ENCODE measurements at regions not wholly inside any gene's neighbourhood (a gene's known extent, or its start where the extent isn't known, plus 50 kb on each side); places are given as distances from the start of the nearest gene placed in this dataset.

DNA sequence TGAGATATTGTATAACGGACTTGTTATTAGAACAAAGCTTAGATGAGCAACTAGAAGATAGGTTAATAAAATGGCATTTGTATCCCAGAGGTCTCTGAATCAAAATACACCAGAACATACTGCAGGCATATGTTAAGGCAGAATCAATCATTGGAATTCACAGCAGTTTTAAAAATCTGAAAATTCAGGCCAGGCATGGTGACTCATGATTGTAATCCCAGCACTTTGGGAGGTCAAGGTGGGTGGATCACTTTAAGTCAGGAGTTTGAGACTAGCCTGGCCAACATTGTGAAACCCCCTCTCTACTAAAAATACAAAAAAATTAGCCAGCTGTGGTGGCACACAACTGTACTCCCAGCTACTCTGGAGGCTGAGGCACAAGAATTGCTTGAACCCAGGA is 405.2 kb downstream of the ZEB2 start (continued):
- TF ChIP-seq RBFOX2 (IDR thresholded peaks at IDR 0.05; ENCODE audit: low read depth, low read length) (no peak), SIN3A (IDR thresholded peaks at IDR 0.05; ENCODE audit: borderline replicate concordance in 2 of 2, control insufficient read depth in 1 of 2, low read depth in 2 of 2, low read length in 2 of 2) (no peak), ZKSCAN8 (CRISPR knock-in tag; IDR thresholded peaks at IDR 0.05) (no peak), ZNF444 (CRISPR knock-in tag; IDR thresholded peaks at IDR 0.05) (no peak)
- TF ChIP-seq, protein P1, sequence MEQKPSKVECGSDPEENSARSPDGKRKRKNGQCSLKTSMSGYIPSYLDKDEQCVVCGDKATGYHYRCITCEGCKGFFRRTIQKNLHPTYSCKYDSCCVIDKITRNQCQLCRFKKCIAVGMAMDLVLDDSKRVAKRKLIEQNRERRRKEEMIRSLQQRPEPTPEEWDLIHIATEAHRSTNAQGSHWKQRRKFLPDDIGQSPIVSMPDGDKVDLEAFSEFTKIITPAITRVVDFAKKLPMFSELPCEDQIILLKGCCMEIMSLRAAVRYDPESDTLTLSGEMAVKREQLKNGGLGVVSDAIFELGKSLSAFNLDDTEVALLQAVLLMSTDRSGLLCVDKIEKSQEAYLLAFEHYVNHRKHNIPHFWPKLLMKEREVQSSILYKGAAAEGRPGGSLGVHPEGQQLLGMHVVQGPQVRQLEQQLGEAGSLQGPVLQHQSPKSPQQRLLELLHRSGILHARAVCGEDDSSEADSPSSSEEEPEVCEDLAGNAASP (IDR thresholded peaks at IDR 0.05): no peak
- TF ChIP-seq, protein P2, sequence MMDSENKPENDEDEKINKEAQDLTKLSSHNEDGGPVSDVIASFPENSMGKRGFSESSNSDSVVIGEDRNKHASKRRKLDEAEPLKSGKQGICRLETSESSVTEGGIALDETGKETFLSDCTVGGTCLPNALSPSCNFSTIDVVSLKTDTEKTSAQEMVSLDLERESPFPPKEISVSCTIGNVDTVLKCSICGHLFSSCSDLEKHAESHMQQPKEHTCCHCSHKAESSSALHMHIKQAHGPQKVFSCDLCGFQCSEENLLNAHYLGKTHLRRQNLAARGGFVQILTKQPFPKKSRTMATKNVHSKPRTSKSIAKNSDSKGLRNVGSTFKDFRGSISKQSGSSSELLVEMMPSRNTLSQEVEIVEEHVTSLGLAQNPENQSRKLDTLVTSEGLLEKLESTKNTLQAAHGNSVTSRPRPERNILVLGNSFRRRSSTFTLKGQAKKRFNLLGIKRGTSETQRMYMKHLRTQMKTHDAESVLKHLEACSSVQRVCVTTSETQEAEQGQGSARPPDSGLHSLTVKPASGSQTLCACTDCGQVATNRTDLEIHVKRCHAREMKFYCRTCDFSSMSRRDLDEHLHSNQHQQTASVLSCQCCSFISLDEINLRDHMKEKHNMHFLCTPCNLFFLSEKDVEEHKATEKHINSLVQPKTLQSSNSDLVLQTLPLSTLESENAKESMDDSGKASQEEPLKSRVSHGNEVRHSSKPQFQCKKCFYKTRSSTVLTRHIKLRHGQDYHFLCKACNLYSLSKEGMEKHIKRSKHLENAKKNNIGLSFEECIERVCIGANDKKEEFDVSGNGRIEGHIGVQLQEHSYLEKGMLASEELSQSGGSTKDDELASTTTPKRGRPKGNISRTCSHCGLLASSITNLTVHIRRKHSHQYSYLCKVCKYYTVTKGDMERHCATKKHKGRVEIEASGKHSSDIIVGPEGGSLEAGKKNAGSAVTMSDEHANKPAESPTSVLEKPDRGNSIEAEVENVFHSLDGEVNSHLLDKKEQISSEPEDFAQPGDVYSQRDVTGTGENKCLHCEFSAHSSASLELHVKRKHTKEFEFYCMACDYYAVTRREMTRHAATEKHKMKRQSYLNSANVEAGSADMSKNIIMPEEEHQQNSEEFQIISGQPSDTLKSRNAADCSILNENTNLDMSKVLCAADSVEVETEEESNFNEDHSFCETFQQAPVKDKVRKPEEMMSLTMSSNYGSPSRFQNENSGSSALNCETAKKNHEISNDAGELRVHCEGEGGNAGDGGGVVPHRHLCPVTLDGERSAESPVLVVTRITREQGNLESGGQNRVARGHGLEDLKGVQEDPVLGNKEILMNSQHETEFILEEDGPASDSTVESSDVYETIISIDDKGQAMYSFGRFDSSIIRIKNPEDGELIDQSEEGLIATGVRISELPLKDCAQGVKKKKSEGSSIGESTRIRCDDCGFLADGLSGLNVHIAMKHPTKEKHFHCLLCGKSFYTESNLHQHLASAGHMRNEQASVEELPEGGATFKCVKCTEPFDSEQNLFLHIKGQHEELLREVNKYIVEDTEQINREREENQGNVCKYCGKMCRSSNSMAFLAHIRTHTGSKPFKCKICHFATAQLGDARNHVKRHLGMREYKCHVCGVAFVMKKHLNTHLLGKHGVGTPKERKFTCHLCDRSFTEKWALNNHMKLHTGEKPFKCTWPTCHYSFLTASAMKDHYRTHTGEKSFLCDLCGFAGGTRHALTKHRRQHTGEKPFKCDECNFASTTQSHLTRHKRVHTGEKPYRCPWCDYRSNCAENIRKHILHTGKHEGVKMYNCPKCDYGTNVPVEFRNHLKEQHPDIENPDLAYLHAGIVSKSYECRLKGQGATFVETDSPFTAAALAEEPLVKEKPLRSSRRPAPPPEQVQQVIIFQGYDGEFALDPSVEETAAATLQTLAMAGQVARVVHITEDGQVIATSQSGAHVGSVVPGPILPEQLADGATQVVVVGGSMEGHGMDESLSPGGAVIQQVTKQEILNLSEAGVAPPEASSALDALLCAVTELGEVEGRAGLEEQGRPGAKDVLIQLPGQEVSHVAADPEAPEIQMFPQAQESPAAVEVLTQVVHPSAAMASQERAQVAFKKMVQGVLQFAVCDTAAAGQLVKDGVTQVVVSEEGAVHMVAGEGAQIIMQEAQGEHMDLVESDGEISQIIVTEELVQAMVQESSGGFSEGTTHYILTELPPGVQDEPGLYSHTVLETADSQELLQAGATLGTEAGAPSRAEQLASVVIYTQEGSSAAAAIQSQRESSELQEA (IDR thresholded peaks at IDR 0.05; ENCODE audit: low read depth): no peak
- TF ChIP-seq, protein P3, sequence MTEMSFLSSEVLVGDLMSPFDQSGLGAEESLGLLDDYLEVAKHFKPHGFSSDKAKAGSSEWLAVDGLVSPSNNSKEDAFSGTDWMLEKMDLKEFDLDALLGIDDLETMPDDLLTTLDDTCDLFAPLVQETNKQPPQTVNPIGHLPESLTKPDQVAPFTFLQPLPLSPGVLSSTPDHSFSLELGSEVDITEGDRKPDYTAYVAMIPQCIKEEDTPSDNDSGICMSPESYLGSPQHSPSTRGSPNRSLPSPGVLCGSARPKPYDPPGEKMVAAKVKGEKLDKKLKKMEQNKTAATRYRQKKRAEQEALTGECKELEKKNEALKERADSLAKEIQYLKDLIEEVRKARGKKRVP (CRISPR knock-in tag; IDR thresholded peaks at IDR 0.05): no peak
